ENCODE measurements at regions not wholly inside any gene's neighbourhood (a gene's known extent, or its start where the extent isn't known, plus 50 kb on each side); places are given as distances from the start of the nearest gene placed in this dataset.

DNA sequence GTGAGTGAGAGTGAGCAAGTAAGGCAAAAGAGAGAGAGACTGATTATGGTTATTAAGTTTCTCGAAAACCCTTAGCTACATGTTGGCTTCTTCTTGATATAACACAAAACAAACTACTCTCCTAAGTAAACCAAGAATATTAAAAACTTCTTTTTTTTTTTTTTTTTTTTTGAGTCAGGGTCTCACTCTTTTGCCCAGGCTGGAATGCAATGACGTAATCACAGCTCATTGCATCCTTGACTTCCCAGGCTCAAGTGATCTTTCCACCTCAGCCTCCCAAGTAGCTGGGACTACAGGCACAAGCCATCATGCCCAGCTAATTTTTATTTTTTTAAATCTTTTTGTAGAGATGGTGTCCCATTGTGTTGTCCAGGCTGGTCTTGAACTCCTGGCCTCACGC is 102.2 kb upstream of the IL6 start:
- DNase-seq (ENCODE audit: low spot score), result no peak

DNA sequence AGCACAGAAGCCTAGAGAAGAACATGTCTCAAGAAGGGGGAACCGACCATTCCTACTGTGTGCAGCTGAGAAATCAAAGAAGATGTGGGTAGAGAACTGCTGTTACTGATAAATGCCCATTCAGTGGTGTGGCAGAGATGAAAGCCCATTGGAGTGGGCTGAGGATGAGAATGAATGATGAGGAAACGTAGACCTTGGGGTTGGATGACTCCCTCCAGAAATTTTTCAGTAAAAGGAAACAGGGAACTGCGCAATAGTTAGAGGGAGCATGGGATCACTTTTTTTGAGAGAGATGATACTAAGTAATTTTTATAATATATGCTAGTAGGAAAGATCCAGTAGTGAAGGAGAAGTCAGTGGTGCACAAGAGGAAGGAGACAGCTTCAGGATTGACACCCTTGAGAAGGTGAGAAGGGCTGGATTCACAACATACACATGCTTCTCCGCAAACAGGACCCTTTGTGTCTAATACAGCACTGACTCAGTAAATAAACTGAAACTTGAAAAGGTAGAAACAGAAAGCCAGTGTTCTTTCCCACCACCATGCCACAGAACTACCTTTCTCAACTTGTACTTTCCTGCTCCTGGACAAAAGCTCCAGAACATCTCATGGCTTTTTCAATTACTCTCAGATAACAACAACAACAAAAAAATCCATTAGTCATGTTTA is 104.7 kb upstream of the IL6 start:
- DNase-seq (ENCODE audit: low spot score), result no peak

DNA sequence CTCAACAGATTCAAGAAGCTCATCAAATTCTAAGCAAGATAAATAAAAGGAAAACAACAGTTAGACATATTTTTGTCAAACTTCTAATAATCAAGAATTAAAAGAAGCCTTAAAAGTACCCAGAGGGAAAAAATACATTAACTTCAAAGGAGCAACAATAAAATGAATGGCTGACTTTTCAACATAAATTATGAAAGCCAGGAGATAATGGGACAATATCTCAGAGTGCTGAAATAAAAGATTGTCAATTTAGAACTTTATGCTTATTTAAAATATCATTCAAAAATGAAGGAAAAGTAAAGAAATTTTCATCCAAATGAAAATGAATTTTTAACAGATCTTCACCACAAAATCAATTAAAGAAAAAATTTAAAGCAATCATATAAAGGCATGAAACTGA is 108.5 kb upstream of the IL6 start:
- DNase-seq (ENCODE audit: low spot score), result no peak

DNA sequence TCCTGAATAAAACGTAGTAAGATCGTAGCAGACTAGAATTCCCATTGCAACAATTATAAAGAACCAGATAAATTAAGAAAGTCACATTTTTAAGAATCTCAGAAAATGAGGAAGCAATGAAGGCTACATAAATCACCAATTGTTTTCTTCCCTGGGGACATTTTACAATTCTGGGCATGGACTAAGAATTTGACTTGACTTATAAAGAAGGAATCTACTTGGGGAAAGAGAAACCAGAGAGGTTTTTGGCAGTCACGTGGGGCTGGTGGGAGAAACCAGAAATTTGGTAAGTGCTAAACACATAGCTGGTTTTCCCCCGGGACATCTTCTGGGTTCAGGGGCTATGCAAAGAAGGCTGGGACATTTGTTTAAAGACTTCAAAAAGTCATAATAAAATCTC is 109.8 kb upstream of the IL6 start:
- DNase-seq (ENCODE audit: low spot score), result no peak

DNA sequence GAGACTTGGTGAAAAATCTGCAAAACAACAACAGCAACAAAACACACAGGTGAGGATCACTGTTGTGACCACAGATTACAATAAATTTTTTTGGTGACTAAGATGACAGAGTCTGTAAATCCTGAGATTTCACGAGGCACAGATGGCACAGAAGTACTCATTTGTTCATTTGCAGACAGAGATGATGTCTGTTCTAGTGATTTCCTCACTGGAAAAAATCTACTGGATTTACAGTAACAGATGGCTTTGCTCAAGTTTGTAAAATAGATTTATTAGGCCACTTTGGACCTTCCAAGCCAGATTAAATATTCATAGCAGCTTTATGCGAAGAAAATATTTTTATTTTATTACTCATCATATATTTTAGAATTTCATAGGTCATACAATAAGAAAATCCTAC is 113.5 kb upstream of the IL6 start:
- DNase-seq (ENCODE audit: low spot score), result peak; percentile 27

DNA sequence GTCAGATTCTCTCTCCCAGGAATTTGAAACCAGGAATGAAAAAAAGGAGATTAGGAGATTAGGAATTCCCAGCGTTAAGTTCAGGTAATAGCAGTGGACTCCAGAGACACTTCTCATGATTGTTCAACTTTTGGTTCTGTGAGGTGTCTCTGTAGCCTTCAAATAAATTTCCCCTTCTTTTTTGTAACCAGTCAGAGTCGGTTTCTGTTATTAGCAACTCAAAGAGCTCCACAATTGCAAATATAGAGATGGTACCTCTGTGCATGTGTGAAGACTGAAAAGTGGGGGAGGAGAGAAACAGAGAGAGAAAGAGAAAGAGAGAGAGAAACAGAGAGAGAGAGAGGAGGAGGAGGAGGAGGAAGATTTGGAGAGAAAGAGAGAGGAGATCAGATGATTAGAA is 112.8 kb upstream of the STEAP1B start:
- DNase-seq (ENCODE audit: low spot score), result no peak

DNA sequence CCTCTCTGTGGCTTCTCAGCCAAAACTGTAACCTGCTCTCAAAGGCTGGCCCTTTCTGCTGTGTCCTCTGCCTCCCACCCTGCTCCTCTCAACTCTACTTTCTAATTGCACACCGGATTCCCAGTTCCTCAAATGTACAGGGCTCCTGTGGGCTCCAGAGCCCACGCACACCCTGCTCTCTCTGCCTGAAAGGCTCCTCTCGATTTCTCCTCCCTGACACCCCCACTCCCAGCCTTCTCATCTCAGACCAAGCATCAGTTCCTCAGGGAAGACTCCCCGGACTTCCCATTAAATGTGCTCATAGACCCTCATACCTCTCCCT is 111.7 kb upstream of the STEAP1B start:
- no peak for DNase-seq (ENCODE audit: low spot score)

DNA sequence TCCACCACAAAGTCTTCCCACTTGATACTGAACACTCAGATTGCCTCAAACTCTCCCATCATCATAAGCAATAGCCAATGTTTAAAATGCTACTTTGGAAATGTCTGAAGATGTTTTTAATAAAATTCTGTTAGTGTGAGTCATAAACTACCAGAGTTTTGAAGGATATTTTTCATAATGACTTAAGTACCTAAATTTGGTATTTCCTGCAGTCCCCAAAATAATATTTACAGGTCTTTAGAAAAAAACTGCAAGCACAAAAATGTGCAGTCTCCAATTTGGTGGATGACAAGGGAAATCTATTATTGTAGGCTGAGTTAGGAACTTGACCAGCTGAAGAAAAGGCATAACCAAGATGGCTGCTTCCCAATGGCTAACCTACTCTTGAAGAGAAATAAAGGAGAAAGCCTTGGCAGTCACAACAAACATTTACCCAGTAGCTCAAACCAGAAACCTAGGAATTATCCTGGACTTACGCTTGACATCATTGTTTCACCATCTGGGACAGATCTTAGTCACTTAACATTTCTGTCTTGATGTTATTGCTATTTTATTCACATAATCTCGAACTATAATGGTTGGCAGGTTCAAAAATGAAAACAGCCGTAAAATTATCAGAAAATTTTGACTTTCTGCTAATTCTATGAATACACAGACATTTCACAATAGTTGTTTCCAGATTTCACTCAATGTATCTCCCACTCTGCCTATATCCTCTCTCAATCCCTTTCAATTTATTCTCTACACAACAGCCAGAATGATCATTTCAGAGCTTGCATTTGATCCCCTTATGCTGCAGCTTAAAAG is 111.2 kb upstream of the STEAP1B start:
- no peak for DNase-seq (ENCODE audit: low spot score)

DNA sequence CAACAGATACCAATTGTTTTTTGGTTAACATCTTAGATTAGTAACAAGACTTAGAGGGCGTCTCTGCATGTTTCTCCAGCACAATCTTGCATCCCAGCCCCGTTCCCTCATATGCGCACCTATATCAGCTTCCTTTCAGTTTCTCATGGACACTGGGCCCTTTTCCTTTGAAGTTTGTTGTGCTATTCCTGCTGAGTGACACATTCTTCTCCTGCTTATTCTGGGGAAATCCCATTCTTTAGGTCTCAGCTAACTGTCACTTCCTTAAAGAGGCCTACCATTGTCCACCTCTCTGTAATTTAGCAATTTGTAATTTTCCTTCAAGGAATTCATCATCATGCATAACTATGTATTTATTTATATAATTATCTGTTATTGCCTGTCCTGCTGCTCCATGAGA is 110.3 kb upstream of the STEAP1B start:
- no peak for DNase-seq (ENCODE audit: low spot score)

DNA sequence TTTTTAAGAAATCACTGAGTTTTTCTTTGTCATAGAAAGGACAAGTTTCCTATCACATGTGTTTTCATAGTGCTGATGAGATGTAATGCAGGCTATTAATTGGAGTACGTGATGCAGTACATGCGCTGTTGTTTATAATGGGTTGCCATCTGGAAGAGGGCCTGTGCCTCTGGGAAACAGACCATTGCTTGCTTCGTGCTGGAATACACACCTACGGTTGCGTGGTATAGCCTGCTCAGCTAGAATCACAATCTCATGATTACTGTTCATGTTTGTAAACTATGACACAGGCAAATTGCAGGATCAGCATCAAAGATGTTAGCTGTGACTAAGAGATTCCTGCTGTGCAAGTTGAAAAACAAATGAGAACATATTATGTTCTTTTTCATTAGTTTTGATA is 107.2 kb upstream of the STEAP1B start:
- DNase-seq (ENCODE audit: low spot score), result peak; percentile 73

DNA sequence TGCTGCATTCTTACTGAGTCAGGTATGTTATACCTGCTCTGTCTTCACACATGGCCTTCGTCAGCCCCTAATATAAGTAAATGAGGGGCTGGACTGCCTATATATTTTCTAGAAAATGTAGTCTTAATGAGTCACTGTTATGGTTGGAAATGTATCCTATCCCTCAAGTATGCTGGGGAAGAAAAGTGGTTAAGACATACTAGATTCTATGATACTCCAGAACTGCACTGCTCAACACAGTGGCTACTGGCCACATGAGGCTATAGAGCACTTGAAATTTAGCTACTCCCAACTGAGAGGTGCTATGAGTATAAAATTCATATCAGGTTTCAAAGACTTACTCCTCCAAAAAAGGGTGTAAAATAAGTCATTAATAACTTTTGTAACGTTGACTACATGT is 104.3 kb upstream of the STEAP1B start:
- DNase-seq (ENCODE audit: low spot score), result no peak

DNA sequence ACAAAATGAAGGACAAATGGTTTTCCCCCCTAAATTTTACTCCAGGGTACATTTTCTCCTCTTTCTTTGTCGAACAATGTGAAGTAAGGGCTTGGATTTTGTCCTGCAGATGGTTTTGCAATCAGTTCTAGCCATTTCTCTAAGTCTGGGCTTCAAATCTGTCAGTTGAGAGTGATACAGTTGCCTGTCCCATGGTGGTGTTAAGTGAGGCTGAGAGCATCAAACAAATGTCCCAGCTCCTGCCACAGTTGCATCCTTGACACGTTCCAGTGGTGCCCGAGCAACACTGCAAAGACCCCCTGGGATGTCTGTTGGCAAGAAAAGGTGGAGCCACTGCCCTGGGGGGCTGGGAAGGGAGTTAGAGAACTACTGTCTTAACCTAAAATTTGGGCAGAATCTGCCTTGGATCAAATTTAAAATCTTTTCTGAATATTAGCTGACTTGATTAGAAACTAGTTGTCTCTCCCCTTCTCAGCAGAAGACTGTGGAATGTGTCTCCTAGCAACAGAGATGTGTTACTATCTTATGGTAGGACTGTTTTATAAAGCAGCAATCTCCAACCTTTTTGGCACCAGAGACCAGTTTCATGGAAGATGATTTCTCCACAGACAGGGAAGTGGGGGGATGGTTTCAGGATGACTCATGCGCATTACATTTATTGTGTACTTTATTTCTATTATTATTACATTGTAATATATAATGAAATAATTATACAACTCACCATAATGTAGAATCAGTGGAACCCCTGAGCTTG is 102.0 kb upstream of the STEAP1B start:
- no peak for DNase-seq (ENCODE audit: low spot score)

DNA sequence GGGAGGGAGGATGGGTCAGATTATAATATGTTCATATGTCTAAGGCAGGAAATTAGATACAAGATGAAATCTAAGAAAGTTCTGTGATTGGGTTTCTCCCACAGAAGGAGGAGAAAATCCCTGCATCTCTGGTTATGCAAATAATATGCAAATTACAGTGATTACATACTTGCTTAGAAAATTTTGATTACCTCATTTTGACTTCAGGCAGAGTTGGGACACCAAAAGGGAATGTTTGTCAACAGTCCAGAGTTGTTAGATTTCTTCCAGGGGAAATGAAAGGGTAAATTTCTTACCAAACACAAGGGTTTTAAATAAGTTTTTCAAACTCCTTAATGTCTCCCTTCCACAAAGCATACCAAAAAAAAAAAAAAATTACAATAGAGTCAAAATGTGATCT is 101.4 kb upstream of the STEAP1B start:
- no peak for DNase-seq (ENCODE audit: low spot score)

DNA sequence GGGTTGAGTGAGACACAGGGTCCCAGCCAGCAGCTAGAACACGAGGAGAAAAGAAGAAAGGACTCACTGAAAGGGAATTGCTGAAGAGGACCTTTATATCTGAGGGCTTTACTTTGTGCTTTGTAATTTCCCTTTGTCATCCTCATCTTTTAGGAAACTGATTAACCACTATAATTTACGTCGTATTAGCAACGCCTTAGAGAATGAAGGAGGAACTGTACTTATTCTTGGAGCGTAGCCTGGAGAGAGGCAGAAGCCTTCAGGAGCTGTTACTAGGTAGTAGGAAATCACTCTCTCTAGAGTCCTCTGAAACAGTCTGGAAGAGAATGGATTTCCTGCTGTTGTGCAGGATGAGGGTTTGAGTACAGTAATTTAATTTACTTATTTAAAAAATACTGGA is 101.0 kb upstream of the STEAP1B start:
- DNase-seq (ENCODE audit: low spot score), result no peak

DNA sequence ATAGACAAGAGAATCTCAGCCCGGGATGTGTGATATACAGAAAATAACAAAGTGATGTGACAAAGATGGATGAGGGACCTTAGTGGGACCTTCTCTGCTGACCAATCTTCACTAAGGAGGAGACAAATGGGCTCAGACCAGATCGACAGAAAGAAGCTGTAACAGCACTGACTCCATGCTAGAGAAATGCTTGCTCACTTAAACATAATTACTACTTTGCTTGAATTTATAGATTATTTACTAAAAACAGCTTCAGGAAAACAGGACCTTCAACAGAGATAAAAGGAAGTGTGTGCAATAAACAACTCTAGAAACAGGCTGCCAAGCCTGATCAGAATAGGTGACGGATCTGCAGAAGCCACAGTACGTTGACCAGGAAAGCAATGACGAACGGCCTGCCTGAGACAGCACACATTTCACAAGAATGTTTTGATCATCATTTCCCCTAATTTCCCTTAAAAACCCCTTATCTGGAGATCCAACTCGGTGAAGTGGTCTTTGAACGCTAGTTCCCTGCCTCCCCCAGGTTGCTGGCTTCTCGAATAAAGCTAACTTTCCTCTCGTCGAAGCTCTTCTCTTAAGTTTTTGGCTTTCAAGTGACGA is 98.4 kb upstream of the STEAP1B start:
- DNase-seq (ENCODE audit: low spot score), result no peak

DNA sequence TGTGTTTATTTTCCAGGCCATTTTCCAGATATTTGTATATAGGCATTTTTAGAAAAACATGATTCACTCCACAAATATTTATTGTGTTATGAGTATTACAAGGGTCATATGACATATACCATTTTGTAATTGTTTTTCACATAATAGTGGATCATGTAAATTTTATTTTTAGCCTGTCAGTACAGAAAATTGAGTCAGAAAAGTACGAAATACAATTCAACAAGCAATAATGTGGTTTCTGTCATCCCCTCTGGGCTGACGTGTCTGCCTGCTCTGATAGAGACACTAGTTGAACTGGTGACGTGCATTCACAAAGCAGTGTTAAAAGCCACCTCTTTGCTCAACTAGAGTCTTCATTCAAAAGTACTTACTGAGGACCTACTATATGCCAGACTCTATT is 97.9 kb upstream of the STEAP1B start:
- no peak for DNase-seq (ENCODE audit: low spot score)

DNA sequence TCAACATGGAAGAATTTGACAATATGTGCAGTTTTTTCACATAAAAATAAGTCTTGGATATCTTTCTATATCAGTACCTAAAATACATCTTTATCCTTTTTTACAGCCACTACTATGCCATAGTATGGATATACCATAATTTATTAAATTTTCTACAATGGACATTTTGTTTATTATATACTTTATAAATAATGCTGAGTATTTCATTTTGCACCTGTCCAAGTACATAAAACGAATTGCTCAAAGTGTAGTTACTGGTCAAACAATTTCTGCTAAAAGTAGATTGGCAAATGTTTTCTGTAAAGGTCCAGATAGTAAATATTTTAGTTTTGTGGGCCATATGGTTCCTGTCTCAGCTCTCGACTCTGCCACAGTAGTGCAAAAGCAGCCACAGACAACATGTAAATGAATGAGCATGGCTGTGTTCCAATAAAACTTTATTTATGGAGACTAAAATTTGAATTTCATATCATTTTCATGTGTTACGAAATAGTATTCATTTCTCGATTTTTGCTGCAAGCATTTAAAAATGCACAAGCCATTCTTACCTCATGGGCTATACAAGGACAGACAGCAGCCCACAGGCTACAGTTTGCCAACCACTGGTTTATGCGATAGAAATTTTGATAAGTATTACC is 96.9 kb upstream of the STEAP1B start:
- DNase-seq (ENCODE audit: low spot score), result no peak

DNA sequence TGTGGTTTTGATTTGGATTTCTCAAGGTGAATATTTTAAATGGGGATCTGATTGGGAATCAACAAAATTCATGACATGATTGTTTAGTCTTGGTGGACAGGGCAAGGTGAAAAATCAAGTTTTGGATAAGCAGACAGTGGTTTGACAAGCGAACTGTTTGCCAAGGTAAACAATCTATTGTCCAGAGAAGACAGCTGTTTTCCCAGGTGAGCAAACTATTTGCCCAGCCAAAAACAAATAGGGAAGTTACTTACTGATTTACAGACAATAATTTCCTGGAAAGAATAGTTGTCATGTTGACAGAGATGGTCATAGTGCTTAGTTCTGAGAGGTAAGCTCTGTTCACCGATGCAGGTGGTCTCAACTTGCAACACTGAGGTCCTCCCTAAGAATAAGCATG is 94.0 kb upstream of the STEAP1B start:
- no peak for DNase-seq (ENCODE audit: low spot score)

DNA sequence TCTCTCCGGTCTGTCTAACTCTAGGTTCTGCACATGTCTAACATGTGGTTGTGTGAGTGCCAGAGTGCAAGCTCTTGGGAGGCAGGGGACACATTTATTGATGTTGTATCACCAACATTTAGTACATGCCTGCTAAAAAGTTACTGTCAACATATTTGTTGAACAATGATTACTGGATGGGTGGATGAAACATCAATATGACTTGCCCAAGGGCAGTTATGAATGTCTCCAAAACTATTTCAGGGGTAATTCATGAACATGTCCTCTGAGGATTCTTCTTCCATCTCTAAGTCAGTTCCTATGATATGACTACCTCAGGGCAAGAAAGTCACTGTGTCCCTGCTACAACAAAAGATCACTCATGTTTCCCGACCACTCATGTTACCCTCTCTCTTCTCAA is 91.3 kb upstream of the STEAP1B start:
- DNase-seq (ENCODE audit: low spot score), result no peak

DNA sequence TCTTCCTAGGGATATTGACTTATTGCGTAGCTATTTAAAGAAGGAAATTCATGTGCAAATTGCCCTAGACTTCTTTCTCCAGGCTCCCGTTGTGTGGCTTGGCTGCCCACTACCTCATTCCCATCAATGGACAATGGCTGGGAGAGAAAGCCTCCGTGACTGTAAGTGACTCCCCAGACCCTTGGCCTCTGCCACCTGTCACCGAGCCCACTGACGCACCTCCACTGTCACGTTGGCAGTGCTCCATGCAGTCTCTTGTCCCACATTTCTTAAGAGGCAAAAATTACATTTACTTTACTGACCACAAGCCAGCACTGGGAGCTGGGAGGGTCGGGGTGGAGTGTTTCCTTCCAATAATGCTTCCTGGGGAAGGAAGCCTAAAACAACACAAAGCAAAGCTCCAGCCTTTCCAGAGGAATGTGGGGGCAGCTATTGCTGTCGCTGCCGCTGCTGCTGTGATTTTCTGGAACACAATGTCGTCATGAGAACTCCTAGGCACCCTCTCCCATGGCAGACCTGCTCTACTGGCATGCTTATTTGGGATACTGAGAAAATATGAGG is 89.7 kb upstream of the STEAP1B start:
- peak; percentile 49 for DNase-seq (ENCODE audit: low spot score)

DNA sequence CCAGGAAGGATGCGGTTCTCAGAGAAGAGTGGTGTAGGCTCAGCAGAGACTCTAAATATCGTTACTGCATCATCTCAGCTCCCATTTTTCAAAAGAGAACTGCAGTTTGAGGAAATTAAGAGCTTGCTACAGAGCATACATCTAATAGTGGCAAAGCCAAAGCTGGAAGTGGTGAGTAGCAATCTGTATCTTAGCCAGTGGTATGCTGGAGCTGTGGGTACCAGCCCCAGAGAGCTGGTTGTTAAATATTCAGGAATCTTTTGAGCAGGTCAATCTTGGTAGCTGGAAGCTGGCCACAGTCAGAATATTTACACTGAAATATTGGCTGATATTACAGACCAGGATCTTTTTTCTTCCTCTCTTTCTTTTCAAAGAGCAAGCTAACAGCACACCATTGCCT is 88.4 kb upstream of the STEAP1B start:
- DNase-seq (ENCODE audit: low spot score), result no peak

DNA sequence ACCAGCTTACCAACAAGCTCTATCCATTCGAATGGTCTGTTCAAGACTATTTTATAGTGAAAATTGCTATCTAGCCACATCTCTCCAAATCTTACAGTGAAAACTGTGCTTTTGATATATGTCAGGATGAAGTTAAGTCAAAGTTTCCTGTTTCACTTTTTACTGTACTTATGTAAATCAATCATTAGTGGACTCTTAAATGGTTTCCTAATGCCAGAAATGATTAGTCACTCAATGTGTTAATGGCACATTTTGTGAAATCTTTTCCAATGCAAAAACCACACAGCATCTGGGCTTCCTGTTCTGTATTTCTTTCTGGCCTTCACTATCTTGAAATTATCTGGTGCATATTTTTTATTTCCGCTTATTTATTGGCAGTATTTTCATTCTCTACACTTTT is 87.3 kb upstream of the STEAP1B start:
- DNase-seq (ENCODE audit: low spot score), result no peak
